Loucy (cell line): ENCODE measurements at regions not wholly inside any gene's neighbourhood (a gene's known extent, or its start where the extent isn't known, plus 50 kb on each side); places are given as distances from the start of the nearest gene placed in this dataset.
A peak's percentile ranks its signal among the peaks of the same experiment; 100 is the strongest.
"Not testable (repeated sequence)": the region's sequence is repeated elsewhere in the genome, so short reads cannot be mapped to it uniquely, and the experiment has no call there.

ENCODE experiments used
- H2AFZ ChIP-seq: fragments of 200-600 bp; sonication (generic); 2 replicates; pipeline ENCODE4 v1.6.0; 2016; ENCODE audit warnings: antibody characterized with exemption, mild to moderate bottlenecking, low read length, moderate library complexity
- H3F3A ChIP-seq: fragments of 200-600 bp; 2 replicates; pipeline ENCODE4 v1.6.0; 2016; ENCODE audit warnings: antibody characterized with exemption, low read depth, mild to moderate bottlenecking
- H3K27me3 ChIP-seq: fragments of 200-600 bp; sonication (generic); 2 replicates; pipeline ENCODE4 v1.6.1; 2014; ENCODE audit warnings: low read length, mild to moderate bottlenecking; ENCODE audit not compliant: insufficient read depth, poor library complexity, severe bottlenecking
- H3K36me3 ChIP-seq: fragments of 200-600 bp; sonication (generic); 2 replicates; pipeline ENCODE4 v1.6.1; 2016; ENCODE audit warnings: low read length; ENCODE audit not compliant: insufficient read depth
- H3K4me1 ChIP-seq: fragments of 200-600 bp; sonication (generic); 2 replicates; pipeline ENCODE4 v1.5.1; 2014; ENCODE audit warnings: low read length, mild to moderate bottlenecking; ENCODE audit not compliant: insufficient read depth, poor library complexity, severe bottlenecking
- H3K4me2 ChIP-seq: fragments of 200-600 bp; sonication (generic); 2 replicates; pipeline ENCODE4 v1.6.0; 2014; ENCODE audit warnings: antibody characterized with exemption, low read length, low read depth, mild to moderate bottlenecking; ENCODE audit not compliant: poor library complexity, severe bottlenecking
- H3K4me3 ChIP-seq: fragments of 200-600 bp; sonication (generic); 2 replicates; pipeline ENCODE4 v1.5.1; 2014; ENCODE audit warnings: low read length, mild to moderate bottlenecking, mixed read lengths; ENCODE audit not compliant: poor library complexity, severe bottlenecking
- H3K79me2 ChIP-seq: fragments of 200-600 bp; sonication (generic); 2 replicates; pipeline ENCODE4 v1.6.1; 2014; ENCODE audit warnings: low read length; ENCODE audit not compliant: insufficient read depth
- H3K9ac ChIP-seq: fragments of 200-600 bp; sonication (generic); 2 replicates; pipeline ENCODE4 v1.6.0; 2014; ENCODE audit warnings: mild to moderate bottlenecking, low read depth, low read length, moderate library complexity; ENCODE audit not compliant: poor library complexity, severe bottlenecking
- H3K9me2 ChIP-seq: fragments of 200-600 bp; sonication (generic); replicated peaks from 2 replicates; pipeline ENCODE4 v1.6.1; 2016; ENCODE audit warnings: low read depth, low read length, mixed read lengths
- H3K9me3 ChIP-seq: fragments of 200-600 bp; sonication (generic); 2 replicates; pipeline ENCODE4 v1.6.1; 2014; ENCODE audit warnings: mild to moderate bottlenecking, antibody characterized with exemption, low read length, low read depth; ENCODE audit not compliant: insufficient read depth
- H4K20me1 ChIP-seq: fragments of 200-600 bp; sonication (generic); 2 replicates; pipeline ENCODE4 v1.6.0; 2014; ENCODE audit warnings: antibody characterized with exemption, low read length, mild to moderate bottlenecking; ENCODE audit not compliant: insufficient read depth, poor library complexity, severe bottlenecking
- EZH2phosphoT487 ChIP-seq: fragments of 200-600 bp; IDR thresholded peaks from 2 replicates; pipeline ENCODE4 v1.6.1; 2018; ENCODE audit warnings: antibody characterized with exemption, mild to moderate bottlenecking, moderate library complexity, borderline replicate concordance
- TF ChIP-seq, protein P1 (sequence below): fragments of 200-600 bp; sonication (generic); conservative IDR thresholded peaks from 2 replicates; pipeline ENCODE4 v1.5.1; 2014; ENCODE audit warnings: mild to moderate bottlenecking, antibody characterized with exemption, low read length

DNA sequence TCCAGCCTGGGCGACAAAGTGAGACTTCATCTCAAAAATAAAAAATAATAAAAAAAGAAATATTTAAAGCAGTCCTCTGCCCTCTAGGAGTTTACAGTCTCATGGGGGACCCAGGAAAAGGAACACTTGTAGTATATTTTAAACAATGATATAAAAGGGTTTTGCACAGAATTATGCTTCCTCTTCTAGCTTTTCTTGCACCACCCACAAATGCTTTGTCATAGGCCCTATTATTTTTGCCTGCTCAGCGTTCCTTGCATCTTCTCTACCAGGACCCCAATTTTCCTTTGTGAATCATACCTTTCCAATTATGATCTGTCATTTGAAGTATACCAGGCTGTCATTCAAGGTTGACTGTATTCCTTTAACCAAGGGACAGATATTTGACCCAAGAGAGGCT is 164.8 kb upstream of the CDKN2B start:
- Histone ChIP-seq H3F3A (no peaks in the 10 kb centered on the region), H3K9ac (no peak overlapping the region), H3K4me2 (no peak overlapping the region), H3K27me3 (no peaks in the 10 kb centered on the region), H2AFZ (no peak overlapping the region), H4K20me1 (no peaks in the 10 kb centered on the region), H3K9me2 (no peaks in the 10 kb centered on the region), H3K79me2 (no peaks in the 10 kb centered on the region), H3K4me1 (peaks cover 8% of the 10 kb centered on the region), H3K36me3 (no peaks in the 10 kb centered on the region), H3K4me3 (no peak overlapping the region), H3K9me3 (no peaks in the 10 kb centered on the region)
- TF ChIP-seq EZH2phosphoT487, result no peak
- TF ChIP-seq, protein P1, sequence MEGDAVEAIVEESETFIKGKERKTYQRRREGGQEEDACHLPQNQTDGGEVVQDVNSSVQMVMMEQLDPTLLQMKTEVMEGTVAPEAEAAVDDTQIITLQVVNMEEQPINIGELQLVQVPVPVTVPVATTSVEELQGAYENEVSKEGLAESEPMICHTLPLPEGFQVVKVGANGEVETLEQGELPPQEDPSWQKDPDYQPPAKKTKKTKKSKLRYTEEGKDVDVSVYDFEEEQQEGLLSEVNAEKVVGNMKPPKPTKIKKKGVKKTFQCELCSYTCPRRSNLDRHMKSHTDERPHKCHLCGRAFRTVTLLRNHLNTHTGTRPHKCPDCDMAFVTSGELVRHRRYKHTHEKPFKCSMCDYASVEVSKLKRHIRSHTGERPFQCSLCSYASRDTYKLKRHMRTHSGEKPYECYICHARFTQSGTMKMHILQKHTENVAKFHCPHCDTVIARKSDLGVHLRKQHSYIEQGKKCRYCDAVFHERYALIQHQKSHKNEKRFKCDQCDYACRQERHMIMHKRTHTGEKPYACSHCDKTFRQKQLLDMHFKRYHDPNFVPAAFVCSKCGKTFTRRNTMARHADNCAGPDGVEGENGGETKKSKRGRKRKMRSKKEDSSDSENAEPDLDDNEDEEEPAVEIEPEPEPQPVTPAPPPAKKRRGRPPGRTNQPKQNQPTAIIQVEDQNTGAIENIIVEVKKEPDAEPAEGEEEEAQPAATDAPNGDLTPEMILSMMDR, result no peak

GRCh38 chr9:22175972-22176545 is 167.0 kb upstream of the CDKN2B start:
- Histone ChIP-seq H3K27me3 (no peaks in the 10 kb centered on the region), H3K9me3 (no peaks in the 10 kb centered on the region), H3K9ac (no peak overlapping the region), H3K9me2 (no peaks in the 10 kb centered on the region), H2AFZ (no peak overlapping the region), H3F3A (no peaks in the 10 kb centered on the region), H3K4me1 (peaks cover 8% of the 10 kb centered on the region), H3K79me2 (no peaks in the 10 kb centered on the region), H4K20me1 (no peaks in the 10 kb centered on the region), H3K4me3 (peak overlapping the region; percentile 46), H3K4me2 (peak overlapping the region; percentile 40), H3K36me3 (no peaks in the 10 kb centered on the region)
- TF ChIP-seq, protein P1, result no peak
- TF ChIP-seq EZH2phosphoT487, result peak; percentile 31; the same call in 1 of the 2 replicates

DNA sequence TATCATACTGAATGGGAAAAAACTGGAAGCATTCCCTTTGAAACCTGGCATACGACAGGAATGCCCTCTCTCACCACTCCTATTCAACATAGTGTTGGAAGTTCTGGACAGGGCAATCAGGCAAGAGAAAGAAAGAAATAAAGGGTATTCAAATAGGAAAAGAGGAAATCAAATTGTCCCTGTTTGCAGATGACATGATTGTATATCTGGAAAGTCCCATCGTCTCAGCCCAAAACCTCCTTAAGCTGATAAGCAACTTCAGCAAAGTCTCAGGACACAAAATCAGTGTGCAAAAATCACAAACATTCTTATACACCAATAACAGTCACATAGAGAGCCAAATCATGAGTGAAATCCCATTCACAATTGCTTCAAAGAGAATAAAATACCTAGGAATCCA is 171.9 kb upstream of the CDKN2B start:
- not testable (repeated sequence) for H3K9me3 ChIP-seq, H3K4me2 ChIP-seq, H3K36me3 ChIP-seq, H2AFZ ChIP-seq, H3K9ac ChIP-seq, H3K4me3 ChIP-seq, H3K27me3 ChIP-seq, H3K9me2 ChIP-seq, H3K79me2 ChIP-seq, H4K20me1 ChIP-seq, H3K4me1 ChIP-seq, H3F3A ChIP-seq

DNA sequence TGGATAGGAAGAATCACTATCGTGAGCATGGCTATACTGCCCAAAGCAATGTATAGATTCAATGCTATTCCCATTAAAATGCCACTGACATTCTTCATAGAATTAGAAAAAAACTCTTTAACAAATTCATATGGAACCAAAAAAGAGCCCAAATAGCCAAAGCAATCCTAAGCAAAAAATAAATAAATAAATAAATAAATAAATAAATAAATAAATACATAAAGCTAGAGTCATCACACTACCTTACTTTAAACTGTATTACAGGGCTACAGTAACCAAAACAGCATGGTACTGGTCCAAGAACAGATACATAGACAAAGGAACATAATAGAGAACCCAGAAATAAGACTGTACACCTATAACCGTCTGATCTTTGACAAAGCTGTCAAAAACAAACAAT is 180.4 kb upstream of the CDKN2B start:
- TF ChIP-seq, protein P1, result no peak
- TF ChIP-seq EZH2phosphoT487, result no peak
- Histone ChIP-seq H3K4me1 (no peaks in the 10 kb centered on the region), H2AFZ (no peak overlapping the region), H3K9me3 (no peaks in the 10 kb centered on the region), H3F3A (no peaks in the 10 kb centered on the region), H3K4me2 (no peak overlapping the region), H3K36me3 (no peaks in the 10 kb centered on the region), H3K4me3 (no peak overlapping the region), H3K27me3 (no peaks in the 10 kb centered on the region), H3K9me2 (no peaks in the 10 kb centered on the region), H3K9ac (no peak overlapping the region), H4K20me1 (no peaks in the 10 kb centered on the region), H3K79me2 (no peaks in the 10 kb centered on the region)

GRCh38 chr9:22197000-22197399 is 187.9 kb upstream of the CDKN2B start:
- not testable (repeated sequence) for H3K9me3 ChIP-seq, H3K9ac ChIP-seq, H3F3A ChIP-seq, H2AFZ ChIP-seq, H3K27me3 ChIP-seq, H3K4me1 ChIP-seq, H3K79me2 ChIP-seq, H3K4me3 ChIP-seq, H3K36me3 ChIP-seq, H3K4me2 ChIP-seq, H3K9me2 ChIP-seq, H4K20me1 ChIP-seq
